A673 (cell line): ENCODE measurements at regions not wholly inside any gene's neighbourhood (a gene's known extent, or its start where the extent isn't known, plus 50 kb on each side); places are given as distances from the start of the nearest gene placed in this dataset.

Experiments
- BruUV-seq: library from RNA; stranded (reverse); fragments of 400-500 nt; replicated peaks from 2 replicates; lab custom pipeline; 2021; lab: Mats Ljungman, UMichigan
- CTCF ChIA-PET: fragments of 300-600 bp; sonication (Branson Sonifier 250); formaldehyde crosslinking; loops from one replicate; lab custom pipeline; 2022; ENCODE audit warnings: antibody characterized with exemption; lab: Charles Lee
- POLR2A ChIA-PET: fragments of 300-600 bp; sonication (Branson Sonifier 250); formaldehyde crosslinking; loops from one replicate; lab custom pipeline; 2022; ENCODE audit warnings: antibody characterized with exemption; ENCODE audit not compliant: low non-redundant PET; lab: Charles Lee
- DNase-seq: peaks from one replicate; pipeline ENCODE4 v3.0.0-alpha.2; 2015; ENCODE audit warnings: low spot score
- H3K27ac ChIP-seq: fragments of 200-600 bp; sonication (generic); 2 replicates; pipeline ENCODE4 v1.5.1; 2016; ENCODE audit warnings: mixed run types, low read depth, mild to moderate bottlenecking, mixed read lengths, antibody characterized with exemption, low read length; ENCODE audit not compliant: poor library complexity, severe bottlenecking
- H3K27me3 ChIP-seq: fragments of 200-600 bp; sonication (generic); replicated peaks from 2 replicates; pipeline ENCODE4 v1.6.1; 2017; ENCODE audit warnings: mixed run types, low read depth, mild to moderate bottlenecking, mixed read lengths, antibody characterized with exemption, low read length; ENCODE audit not compliant: insufficient read depth, poor library complexity
- H3K36me3 ChIP-seq: fragments of 200-600 bp; sonication (generic); 2 replicates; pipeline ENCODE4 v1.6.1; 2016; ENCODE audit warnings: mixed run types, mild to moderate bottlenecking, mixed read lengths, antibody characterized with exemption, low read length; ENCODE audit not compliant: insufficient read depth, poor library complexity, severe bottlenecking
- H3K4me1 ChIP-seq: fragments of 200-600 bp; sonication (generic); 2 replicates; pipeline ENCODE4 v1.6.1; 2017; ENCODE audit warnings: mixed run types, mild to moderate bottlenecking, mixed read lengths, antibody characterized with exemption, low read length; ENCODE audit not compliant: insufficient read depth, poor library complexity, severe bottlenecking
- H3K4me3 ChIP-seq: fragments of 200-600 bp; sonication (generic); 2 replicates; pipeline ENCODE4 v1.5.1; 2016; ENCODE audit warnings: low read depth, mixed run types, mild to moderate bottlenecking, mixed read lengths, low read length; ENCODE audit not compliant: poor library complexity, severe bottlenecking
- H3K9me3 ChIP-seq: fragments of 200-600 bp; sonication (generic); 2 replicates; pipeline ENCODE4 v1.6.1; 2016; ENCODE audit warnings: mixed run types, low read depth, mild to moderate bottlenecking, mixed read lengths, antibody characterized with exemption, low read length; ENCODE audit not compliant: poor library complexity, severe bottlenecking
- CTCF ChIP-seq: fragments of 300-800, 200-600 bp; sonication (generic); conservative IDR thresholded peaks from 2 replicates; pipeline ENCODE4 v1.5.1; 2017; ENCODE audit warnings: low read depth, mild to moderate bottlenecking, antibody characterized with exemption, low read length, moderate library complexity, mixed read lengths
- EZH2 ChIP-seq: fragments of 200-600 bp; sonication (generic); IDR thresholded peaks from 2 replicates; pipeline ENCODE4 v1.6.1; 2017; ENCODE audit warnings: borderline replicate concordance, low read depth, mild to moderate bottlenecking, mixed read lengths, antibody characterized with exemption, low read length; ENCODE audit not compliant: poor library complexity, severe bottlenecking
- intact Hi-C: fragments of 100-400 bp; cut with micrococcal nuclease; formaldehyde crosslinking; loops from one replicate; pipeline ENCODE4 v1.10.0; 2022; ENCODE audit not compliant: unreplicated experiment

- TF ChIP-seq CTCF (no peak), EZH2 (no peak)
- intact Hi-C loops: no loop called here
- no peak overlapping the region for H3K4me3 ChIP-seq
- no peaks in the 10 kb centered on the region for H3K36me3 ChIP-seq
- POLR2A ChIA-PET: no interaction called here
- peaks cover 13% of the 10 kb centered on the region for H3K27me3 ChIP-seq
- BruUV-seq: no TSS peak
- CTCF ChIA-PET: no interaction called here
- H3K4me1 ChIP-seq: no peaks in the 10 kb centered on the region
- H3K27ac ChIP-seq: no peak overlapping the region
- DNase-seq: no peak
- H3K9me3 ChIP-seq: no peaks in the 10 kb centered on the region
Observed at GRCh38 chr5:155282503-155283107, 269.1 kb downstream of the KIF4B start.

GRCh38 chr5:155285706-155286105 is 272.2 kb downstream of the KIF4B start:
- DNase-seq: no peak
- ChIA-PET POLR2A (no interaction called here), CTCF (no interaction called here)
- no peaks in the 10 kb centered on the region for H3K9me3 ChIP-seq
- no peaks in the 10 kb centered on the region for H3K36me3 ChIP-seq
- no peak for TF ChIP-seq EZH2
- TF ChIP-seq CTCF: no peak
- no peak overlapping the region for H3K4me3 ChIP-seq
- no TSS peak for BruUV-seq
- intact Hi-C loops: no loop called here
- H3K4me1 ChIP-seq: no peaks in the 10 kb centered on the region
- H3K27ac ChIP-seq: no peak overlapping the region
- peaks cover 13% of the 10 kb centered on the region for H3K27me3 ChIP-seq

- Histone ChIP-seq H3K9me3 (no peaks in the 10 kb centered on the region), H3K4me3 (no peak overlapping the region), H3K27me3 (no peaks in the 10 kb centered on the region), H3K36me3 (no peaks in the 10 kb centered on the region), H3K27ac (no peak overlapping the region), H3K4me1 (no peaks in the 10 kb centered on the region)
- no peak for DNase-seq
- TF ChIP-seq EZH2 (no peak), CTCF (no peak)
- ChIA-PET CTCF (no interaction called here), POLR2A (interaction anchor here (0.7 kb wide), 1 partner anchor 326 kb away, joined by 3 read pairs; no protein-coding TSS in a partner anchor)
- BruUV-seq: no TSS peak
- intact Hi-C loops: no loop called here
Observed at GRCh38 chr5:155290937-155291336, 277.4 kb downstream of the KIF4B start.
